NOMO-1 treated with dmso at 0.1 percent for 144 hours (cell line): ENCODE measurements at regions not wholly inside any gene's neighbourhood (a gene's known extent, or its start where the extent isn't known, plus 50 kb on each side); places are given as distances from the start of the nearest gene placed in this dataset.
"Not testable (repeated sequence)": the region's sequence is repeated elsewhere in the genome, so short reads cannot be mapped to it uniquely, and the experiment has no call there.

ENCODE experiments used
- DNase-seq: peaks from one replicate; lab custom pipeline; 2025; ENCODE audit not compliant: unreplicated experiment; lab: John Stamatoyannopoulos, UW

DNA sequence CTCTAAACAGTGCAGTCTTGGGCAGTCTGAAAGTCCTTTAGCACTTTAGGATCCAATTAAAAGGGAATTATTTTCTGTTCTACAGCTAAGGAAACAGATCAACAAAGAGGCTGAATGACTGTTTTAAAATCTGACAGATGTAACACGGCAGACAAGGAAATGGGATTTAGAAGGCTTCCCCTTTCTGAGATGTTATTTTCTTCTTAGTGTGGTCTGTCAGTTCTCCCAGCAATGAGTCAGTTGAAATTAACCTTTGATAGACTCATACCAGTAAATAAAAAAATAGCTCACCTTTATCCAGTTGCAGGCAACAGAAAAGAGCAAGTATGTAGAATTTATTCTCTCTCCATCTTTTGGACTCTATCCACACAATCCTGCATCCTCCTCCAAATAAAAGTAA, 98.1 kb downstream of the NEDD1 start:
- no peak for DNase-seq

GRCh38 chr12:97005646-97006045, 98.6 kb downstream of the NEDD1 start:
- no peak for DNase-seq

- DNase-seq = no peak
Observed at GRCh38 chr12:97006585-97006984, 99.5 kb downstream of the NEDD1 start.

DNA sequence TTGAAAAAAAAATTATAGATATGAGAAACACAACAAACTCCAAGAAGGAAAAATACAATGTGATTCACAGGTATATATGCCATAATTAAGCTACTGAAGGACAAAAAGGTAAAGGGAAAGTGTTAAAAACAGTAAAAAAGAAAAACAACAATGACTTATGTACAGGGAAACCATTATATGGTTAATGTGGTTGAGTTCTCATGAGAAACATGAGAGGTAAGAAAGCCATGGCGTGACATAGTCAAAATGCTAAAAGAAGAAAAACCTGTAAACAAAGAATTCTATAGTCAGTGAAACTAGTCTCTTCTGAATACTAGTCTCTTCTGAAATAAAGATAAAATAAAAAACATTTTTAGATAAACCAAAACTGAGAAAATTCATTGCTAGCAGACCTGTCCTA, 109.1 kb downstream of the NEDD1 start:
- no peak for DNase-seq

DNA sequence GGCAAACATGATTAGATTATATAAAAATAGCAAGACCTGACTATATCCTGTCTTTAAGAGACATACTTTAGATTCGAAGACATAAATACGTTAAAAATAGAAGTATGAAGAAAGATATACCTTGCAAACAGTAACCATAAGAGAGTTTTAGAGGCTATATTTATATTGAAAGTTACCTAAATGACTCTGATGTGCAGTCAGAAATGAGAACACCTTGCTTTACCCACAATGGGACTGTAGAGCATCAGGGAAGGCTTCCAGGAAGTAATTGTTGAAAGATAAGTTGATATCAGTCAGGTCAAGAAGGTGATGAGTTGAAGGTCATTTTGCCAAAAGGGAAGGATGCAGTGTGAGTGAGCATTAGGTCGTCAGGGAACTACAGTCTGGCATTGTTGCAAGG, 110.2 kb downstream of the NEDD1 start:
- DNase-seq = no peak

DNA sequence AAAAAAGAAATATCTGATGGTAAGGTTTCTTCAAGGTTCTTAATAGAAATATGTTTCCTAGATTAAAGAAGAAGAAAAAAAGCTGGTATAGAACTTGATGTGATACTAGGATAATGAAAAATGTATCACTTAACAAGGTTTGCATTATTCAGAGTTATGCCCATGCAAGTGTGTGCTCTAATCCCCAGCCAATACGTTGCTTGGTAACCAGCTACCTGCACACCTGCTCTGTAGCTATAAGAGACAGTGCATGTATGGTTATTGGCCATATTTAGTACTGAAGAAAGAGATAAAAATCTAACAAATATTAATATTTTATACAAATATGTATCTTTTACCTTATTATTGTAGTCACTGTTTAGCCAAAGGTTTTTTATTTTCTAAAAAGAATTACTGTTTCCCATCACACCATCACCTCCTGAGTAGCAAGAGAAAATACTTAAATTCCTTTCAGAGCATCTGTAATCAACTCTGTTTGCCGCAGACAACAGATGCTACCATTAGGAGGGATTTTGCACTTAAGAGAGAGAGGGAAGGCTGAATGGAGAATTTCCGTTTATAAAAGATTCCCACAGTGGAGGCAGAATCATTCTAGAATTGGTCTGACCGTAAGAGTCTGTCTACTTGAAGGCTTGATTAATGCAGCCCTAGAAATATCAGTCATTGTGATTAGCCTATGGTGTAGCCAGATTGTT, 115.6 kb downstream of the NEDD1 start:
- no peak for DNase-seq

GRCh38 chr12:97024393-97024792, 117.3 kb downstream of the NEDD1 start:
- no peak for DNase-seq

DNA sequence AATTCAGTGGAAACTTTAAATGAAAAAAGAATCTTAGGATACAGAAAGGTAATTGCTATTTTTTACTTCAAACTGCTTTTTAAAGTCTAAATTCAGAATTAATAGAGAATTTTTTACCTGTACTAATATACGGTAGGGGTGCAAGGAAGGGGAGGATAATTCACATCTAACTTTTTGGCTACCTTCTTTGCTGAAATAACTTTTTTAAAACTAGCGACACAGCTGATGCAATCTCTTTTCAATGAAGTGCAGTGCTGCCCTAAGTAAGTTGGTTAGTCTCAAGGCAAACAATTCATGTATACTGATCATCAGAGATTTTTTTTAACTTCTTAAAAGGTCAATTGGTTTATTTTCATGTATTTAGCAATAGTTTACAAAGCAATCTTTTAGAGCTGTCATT, 119.8 kb downstream of the NEDD1 start:
- DNase-seq = no peak

DNA sequence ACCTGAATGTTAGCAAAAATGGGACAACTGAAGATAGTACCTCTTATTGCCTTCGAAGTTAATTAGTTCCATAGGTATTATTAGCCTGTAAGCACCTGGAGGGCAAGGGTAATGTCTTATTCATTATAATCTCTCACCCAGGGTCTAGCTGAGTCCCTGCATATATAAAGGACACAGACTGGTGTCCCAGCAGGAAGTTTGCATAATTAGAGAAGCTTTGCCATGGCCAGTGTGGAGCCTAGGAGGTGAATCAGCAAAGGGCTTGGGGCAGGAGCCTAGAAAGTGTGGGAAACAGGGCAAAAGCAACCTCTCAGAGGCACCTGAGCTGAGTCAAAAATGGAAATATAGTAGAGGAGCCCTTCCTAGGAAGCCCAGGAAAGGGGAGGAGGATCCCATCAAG, 120.4 kb downstream of the NEDD1 start:
- no peak for DNase-seq

- no peak for DNase-seq
Observed at GRCh38 chr12:97038131-97038530, 131.1 kb downstream of the NEDD1 start.

- no peak for DNase-seq
Observed at GRCh38 chr12:97038834-97039233, 131.8 kb downstream of the NEDD1 start.

- DNase-seq = no peak
Observed at GRCh38 chr12:97046901-97047300, 139.8 kb downstream of the NEDD1 start.

GRCh38 chr12:97047361-97047760, 140.3 kb downstream of the NEDD1 start:
- no peak for DNase-seq

DNA sequence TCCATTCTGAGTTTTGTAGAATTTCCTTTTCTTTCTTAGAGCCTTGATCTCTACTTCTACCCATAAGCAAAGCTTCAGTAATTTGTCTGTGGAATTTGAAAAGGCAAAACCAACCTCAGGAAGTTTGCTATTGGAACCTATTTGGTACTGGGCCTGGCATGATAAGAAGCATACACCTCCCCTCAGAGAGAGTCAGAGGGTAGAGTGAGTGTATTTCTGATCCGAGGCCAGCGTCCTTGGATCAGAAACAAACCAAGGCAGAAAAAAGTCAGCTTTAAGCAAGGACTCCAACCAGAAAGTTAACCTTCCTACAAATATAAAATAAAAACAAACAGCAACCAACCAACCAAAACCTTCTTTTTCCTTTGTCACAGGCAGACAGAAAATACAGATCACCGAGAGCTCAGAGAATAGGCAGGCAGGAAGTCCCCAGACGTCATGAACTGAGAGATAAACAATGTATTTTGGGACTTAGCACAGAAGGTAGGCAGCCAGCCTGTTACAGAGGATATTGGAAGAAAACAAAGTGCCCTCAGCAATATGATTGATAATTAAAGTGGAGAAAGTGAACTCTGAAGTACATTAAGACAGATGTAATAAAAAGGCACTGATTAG, 141.5 kb downstream of the NEDD1 start:
- DNase-seq = no peak

- no peak for DNase-seq
Observed at GRCh38 chr12:97050509-97050908, 143.5 kb downstream of the NEDD1 start.

GRCh38 chr12:97051341-97051740, 144.3 kb downstream of the NEDD1 start:
- no peak for DNase-seq

GRCh38 chr12:97061171-97061570, 154.1 kb downstream of the NEDD1 start:
- DNase-seq = no peak

- no peak for DNase-seq
Observed at GRCh38 chr12:97063292-97063935, 156.4 kb downstream of the NEDD1 start.

DNA sequence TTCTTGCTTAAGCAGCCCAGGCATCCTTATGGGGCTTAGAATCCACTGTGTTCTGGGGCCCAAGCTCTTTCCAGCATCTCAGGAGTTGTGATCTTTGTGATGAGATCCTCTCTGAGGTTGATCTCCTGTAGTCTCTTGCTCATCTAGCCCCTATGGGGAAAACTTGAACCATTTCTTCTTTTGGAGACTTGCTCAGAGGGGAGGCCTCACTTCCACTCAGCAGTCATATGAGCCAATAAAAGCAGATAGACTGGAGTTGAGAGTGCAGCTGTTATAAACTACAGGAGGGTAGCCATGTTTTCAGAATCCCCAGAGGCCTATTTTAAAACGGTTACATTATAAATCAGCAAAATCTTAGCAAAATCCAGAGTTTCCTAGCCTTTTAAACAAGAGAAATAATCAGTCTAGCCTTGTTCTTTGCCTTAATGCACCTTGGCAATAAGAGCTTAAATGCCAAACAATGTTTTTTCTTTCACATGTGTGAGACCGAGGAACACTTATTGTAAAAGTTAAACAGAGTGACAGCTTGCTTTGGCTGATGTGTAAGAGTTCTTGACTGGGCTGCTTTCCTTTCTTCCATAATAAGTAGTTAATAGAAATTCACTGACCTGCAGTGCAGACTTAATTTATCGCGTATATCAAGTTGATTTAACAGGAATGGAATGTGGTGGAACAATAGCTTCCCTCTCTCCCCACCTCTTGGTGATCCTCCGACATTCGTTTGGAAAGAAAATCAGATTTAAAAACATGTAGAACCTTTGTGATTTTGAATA, 168.3 kb downstream of the NEDD1 start:
- no peak for DNase-seq

DNA sequence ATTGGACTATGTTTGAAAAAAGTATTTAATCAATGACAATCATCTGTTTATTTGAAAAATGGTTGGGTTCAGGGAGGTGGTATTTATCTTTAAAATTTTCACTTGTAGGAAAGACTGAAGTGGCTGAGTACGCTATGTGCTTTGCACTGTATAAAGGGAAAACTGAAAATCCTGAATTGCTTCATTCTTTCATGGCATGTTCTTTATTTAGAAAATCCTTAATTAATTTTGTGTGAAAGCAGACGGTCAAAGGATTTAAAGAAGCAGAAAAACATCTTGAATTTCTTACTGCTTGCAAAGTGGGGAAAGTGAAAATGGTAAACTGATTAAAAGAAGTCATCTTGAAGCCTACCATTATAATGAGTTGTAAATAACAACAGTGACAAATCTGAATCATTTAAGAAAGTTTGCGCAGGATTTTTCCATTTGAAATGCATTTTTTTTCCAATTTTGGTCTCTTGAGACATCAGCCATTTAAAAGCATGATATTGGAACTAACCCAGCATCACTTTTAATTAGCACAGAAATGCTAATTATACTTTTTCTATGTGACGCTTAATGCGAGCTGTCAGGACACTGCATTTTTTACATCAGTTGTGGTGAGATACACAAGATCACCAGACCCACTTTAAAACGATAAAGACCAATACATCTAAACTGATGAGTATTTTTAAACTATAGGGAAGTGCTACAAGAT, 169.0 kb downstream of the NEDD1 start:
- DNase-seq = no peak

- DNase-seq = not testable (repeated sequence)
Observed at GRCh38 chr12:97076912-97077311, 169.9 kb downstream of the NEDD1 start.
